Activated B cell treated with CpG ODN at 0.5 μM for 24 hours (primary cell): ENCODE measurements at regions not wholly inside any gene's neighbourhood (a gene's known extent, or its start where the extent isn't known, plus 50 kb on each side); places are given as distances from the start of the nearest gene placed in this dataset.

Experiments
- ATAC-seq: fragments of 200-7000 bp; cut with Tn5 transposase; one replicate; pipeline ENCODE4 v1.10.0; 2021; ENCODE audit warnings: low read depth, mild to moderate bottlenecking, moderate library complexity
- CTCF ChIA-PET: fragments of 350-600 bp; sonication (Branson Sonifier 250); formaldehyde crosslinking; loops from one replicate; lab custom pipeline; 2021; ENCODE audit warnings: antibody characterized with exemption; lab: Charles Lee
- POLR2A ChIA-PET: fragments of 350-600 bp; sonication (Branson Sonifier 250); formaldehyde crosslinking; loops from one replicate; lab custom pipeline; 2021; ENCODE audit warnings: antibody characterized with exemption; lab: Charles Lee
- DNase-seq: peaks from one replicate; pipeline ENCODE4 v3.0.0; 2022
- H3K27ac Mint-ChIP-seq: one replicate; pipeline ENCODE4 v1.8.0; 2020; ENCODE audit warnings: mixed read lengths
- H3K27me3 Mint-ChIP-seq: one replicate; pipeline ENCODE4 v1.8.0; 2021; ENCODE audit warnings: mixed read lengths
- H3K36me3 Mint-ChIP-seq: one replicate; pipeline ENCODE4 v1.8.0; 2021; ENCODE audit warnings: low read depth, mixed read lengths
- H3K4me1 Mint-ChIP-seq: one replicate; pipeline ENCODE4 v1.8.0; 2021; ENCODE audit warnings: mixed read lengths
- H3K4me3 Mint-ChIP-seq: one replicate; pipeline ENCODE4 v1.8.0; 2020; ENCODE audit warnings: mild to moderate bottlenecking, mixed read lengths
- H3K9me3 Mint-ChIP-seq: one replicate; pipeline ENCODE4 v1.8.0; 2020; ENCODE audit warnings: mixed read lengths
- CTCF ChIP-seq: fragments of 200-600 bp; IDR thresholded peaks from one replicate; pipeline ENCODE4 v1.8.0; 2022; ENCODE audit warnings: antibody characterized with exemption, mild to moderate bottlenecking
- intact Hi-C: fragments of 100-400 bp; cut with micrococcal nuclease; formaldehyde crosslinking; loops from one replicate; pipeline ENCODE4 v1.15.1; 2024

DNA sequence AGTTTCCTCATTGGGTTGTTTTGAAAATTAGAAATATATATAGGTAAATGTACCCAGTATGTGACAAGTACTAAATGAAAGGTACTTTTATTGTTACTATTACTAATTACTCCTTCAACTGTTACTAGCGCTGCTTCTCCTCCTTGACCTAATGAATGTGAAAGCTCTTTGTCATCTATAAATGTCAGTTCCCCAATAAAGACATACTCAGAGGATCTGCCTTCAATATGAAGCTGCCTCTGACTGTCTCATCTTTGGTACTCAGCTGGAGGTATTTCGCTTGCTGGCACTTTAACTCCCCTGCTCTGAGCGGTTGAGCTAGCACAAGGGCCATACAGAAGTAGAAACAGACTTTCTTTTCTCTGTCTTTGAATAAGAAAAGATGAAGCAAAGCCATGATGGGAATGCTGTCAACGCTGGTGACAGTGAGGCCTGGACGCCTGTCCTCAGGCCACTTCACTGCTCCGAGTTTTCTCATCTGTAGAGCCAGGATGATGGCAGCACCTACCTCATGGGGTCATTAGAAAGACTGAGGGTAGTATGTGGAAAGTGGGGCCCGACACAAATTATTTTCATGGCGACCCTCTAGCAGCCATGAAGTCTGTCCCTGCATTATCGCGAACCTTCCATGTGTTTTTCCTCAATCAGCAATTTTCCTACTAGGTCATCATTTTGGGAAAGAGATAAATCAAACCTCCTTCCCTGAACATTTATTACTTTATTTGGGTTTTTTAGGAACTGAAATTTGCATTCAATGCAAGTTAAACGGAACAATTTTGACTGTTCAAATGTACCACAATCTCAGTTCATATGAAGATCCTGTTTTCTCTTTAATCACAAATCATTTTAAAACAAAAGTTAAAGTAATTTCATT, 55.9 kb upstream of the SNX9 start:
- Mint-ChIP-seq H3K4me1 (peaks cover 81% of the 10 kb centered on the region), H3K36me3 (no peaks in the 10 kb centered on the region)
- intact Hi-C loops: loop anchor here (10.0 kb wide), 3 partner anchors 398 to 1328 kb away; partner anchors contain the start of genes GTF2H5 and SERAC1

GRCh38 chr6:157767775-157768156, 55.3 kb upstream of the SNX9 start:
- ATAC-seq (no peak), DNase-seq (no peak)
- intact Hi-C loops: loop anchor here (2.0 to 10.0 kb wide), 4 partner anchors 33 to 1327 kb away; partner anchors contain the start of genes GTF2H5 and SERAC1
- no peaks in the 10 kb centered on the region for H3K9me3 Mint-ChIP-seq
- CTCF ChIA-PET: interaction anchor here (14.4 kb wide), 1 partner anchor 109 kb away, joined by 250 read pairs; no protein-coding TSS in a partner anchor
- peak overlapping the region; percentile 82 for H3K27ac Mint-ChIP-seq
- H3K36me3 Mint-ChIP-seq: no peaks in the 10 kb centered on the region
- peak overlapping the region; percentile 62 for H3K4me3 Mint-ChIP-seq
- POLR2A ChIA-PET: no interaction called here
- TF ChIP-seq CTCF: no peak
- H3K4me1 Mint-ChIP-seq: peaks cover 78% of the 10 kb centered on the region
- H3K27me3 Mint-ChIP-seq: no peaks in the 10 kb centered on the region

More for the DNA sequence above, 55.9 kb upstream of the SNX9 start:
- Mint-ChIP-seq H3K27me3 (no peaks in the 10 kb centered on the region), H3K27ac (peak overlapping the region; percentile 82), H3K4me3 (peak overlapping the region; percentile 32), H3K9me3 (no peaks in the 10 kb centered on the region)
- ATAC-seq (no peak), DNase-seq (no peak)
- ChIA-PET POLR2A (interaction anchor here (0.9 to 1.2 kb wide), 3 partner anchors 14 to 68 kb away, joined by 3 to 4 read pairs (median 3); no protein-coding TSS in a partner anchor), CTCF (interaction anchor here (0.8 to 14.4 kb wide), 3 partner anchors 10 to 259 kb away, joined by 3 to 250 read pairs (median 5); no protein-coding TSS in a partner anchor)
- TF ChIP-seq CTCF: no peak

- TF ChIP-seq CTCF: no peak
- Mint-ChIP-seq H3K4me3 (peak overlapping the region; percentile 62), H3K27ac (peak overlapping the region; percentile 82), H3K9me3 (no peaks in the 10 kb centered on the region), H3K36me3 (no peaks in the 10 kb centered on the region), H3K27me3 (no peaks in the 10 kb centered on the region), H3K4me1 (peaks cover 75% of the 10 kb centered on the region)
- intact Hi-C loops: loop anchor here (2.0 to 10.0 kb wide), 4 partner anchors 32 to 1326 kb away; partner anchors contain the start of genes GTF2H5 and SERAC1
- POLR2A ChIA-PET: interaction anchor here (1.0 to 2.8 kb wide), 5 partner anchors 9 to 54 kb away, joined by 3 to 11 read pairs (median 4); no protein-coding TSS in a partner anchor
- ATAC-seq: peak; percentile 45
- CTCF ChIA-PET: interaction anchor here (2.0 to 2.2 kb wide), 2 partner anchors 11 to 105 kb away, joined by 6 to 11 read pairs; no protein-coding TSS in a partner anchor
- DNase-seq: no peak
Measured at GRCh38 chr6:157768304-157768703, 54.7 kb upstream of the SNX9 start.

DNA sequence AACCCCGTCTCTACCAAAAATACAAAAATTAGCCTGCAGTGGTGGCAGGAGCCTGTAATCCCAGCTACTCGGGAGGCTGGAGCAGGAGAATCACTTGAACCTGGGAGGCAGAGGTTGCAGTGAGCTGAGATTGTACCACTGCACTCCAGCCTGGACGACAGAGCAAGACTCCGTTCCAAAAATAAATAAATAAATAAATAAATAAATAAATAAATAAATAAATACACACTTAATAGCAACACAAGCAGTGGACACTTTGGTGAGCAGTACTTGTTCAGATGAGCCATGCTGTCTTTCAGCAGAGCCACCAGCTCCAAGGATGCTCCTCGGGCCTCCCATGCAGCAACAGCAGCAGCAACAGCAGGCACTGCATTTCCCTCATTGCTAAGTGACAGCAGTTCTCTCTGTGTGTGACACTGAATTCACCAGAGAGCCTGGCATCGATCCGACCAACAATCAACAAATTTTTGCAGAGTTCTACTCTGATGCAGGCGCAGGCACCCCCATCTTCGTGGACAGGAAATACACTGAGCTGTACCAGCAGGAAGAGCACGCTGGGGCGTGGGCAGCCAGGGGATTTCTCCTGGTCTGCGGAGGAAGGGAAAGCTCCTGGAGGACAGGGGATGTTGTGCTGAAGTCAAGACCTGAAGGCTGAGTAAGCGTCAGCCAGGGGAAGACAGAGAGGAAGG, 54.0 kb upstream of the SNX9 start:
- H3K4me1 Mint-ChIP-seq: peaks cover 75% of the 10 kb centered on the region
- no peak for DNase-seq
- H3K4me3 Mint-ChIP-seq: peak overlapping the region; percentile 62
- no peak for TF ChIP-seq CTCF
- CTCF ChIA-PET: interaction anchor here (2.0 to 2.2 kb wide), 2 partner anchors 12 to 105 kb away, joined by 6 to 11 read pairs; no protein-coding TSS in a partner anchor
- no peaks in the 10 kb centered on the region for H3K36me3 Mint-ChIP-seq
- no peak for ATAC-seq
- intact Hi-C loops: loop anchor here (2.0 to 10.0 kb wide), 4 partner anchors 32 to 1326 kb away; partner anchors contain the start of genes GTF2H5 and SERAC1
- H3K27ac Mint-ChIP-seq: peak overlapping the region; percentile 82
- POLR2A ChIA-PET: interaction anchor here (1.0 to 2.8 kb wide), 7 partner anchors 10 to 105 kb away, joined by 3 to 11 read pairs (median 4); no protein-coding TSS in a partner anchor
- no peaks in the 10 kb centered on the region for H3K9me3 Mint-ChIP-seq
- H3K27me3 Mint-ChIP-seq: no peaks in the 10 kb centered on the region
